GM23338 (cell line): ENCODE measurements at regions not wholly inside any gene's neighbourhood (a gene's known extent, or its start where the extent isn't known, plus 50 kb on each side); places are given as distances from the start of the nearest gene placed in this dataset.

Experiments
- ATAC-seq: fragments of 200-7000 bp; cut with Tn5 transposase; 3 replicates; pipeline ENCODE4 v1.9.1; 2020
- DNase-seq: peaks from one replicate; pipeline ENCODE4 v3.0.0-alpha.2; 2015; ENCODE audit warnings: low spot score
- H2AFZ ChIP-seq: fragments of 200-600 bp; sonication (generic); 2 replicates; pipeline ENCODE4 v1.8.0; 2016; ENCODE audit warnings: antibody characterized with exemption, mild to moderate bottlenecking, moderate library complexity
- H3F3A ChIP-seq: fragments of 200-600 bp; sonication (generic); replicated peaks from 2 replicates; pipeline ENCODE4 v1.8.0; 2017; ENCODE audit warnings: antibody characterized with exemption, mixed run types, low read depth
- H3K27ac ChIP-seq: fragments of 200-600 bp; sonication (generic); 2 replicates; pipeline ENCODE4 v1.6.1; 2016; ENCODE audit warnings: low read depth
- H3K27me3 ChIP-seq: fragments of 200-600 bp; sonication (generic); 2 replicates; pipeline ENCODE4 v1.8.0; 2016; ENCODE audit warnings: mild to moderate bottlenecking, mixed run types, moderate library complexity; ENCODE audit not compliant: insufficient read depth
- H3K36me3 ChIP-seq: fragments of 200-600 bp; sonication (generic); 2 replicates; pipeline ENCODE4 v1.8.0; 2016; ENCODE audit warnings: mild to moderate bottlenecking; ENCODE audit not compliant: insufficient read depth
- H3K4me1 ChIP-seq: fragments of 200-600 bp; sonication (generic); 2 replicates; pipeline ENCODE4 v1.8.0; 2016; ENCODE audit warnings: mild to moderate bottlenecking, moderate library complexity; ENCODE audit not compliant: insufficient read depth
- H3K4me2 ChIP-seq: fragments of 200-600 bp; sonication (generic); 2 replicates; pipeline ENCODE4 v1.7.1; 2017; ENCODE audit warnings: mixed run types
- H3K4me3 ChIP-seq: fragments of 200-600 bp; sonication (generic); 2 replicates; pipeline ENCODE4 v1.6.1; 2016; ENCODE audit warnings: mixed run types
- H3K79me2 ChIP-seq: fragments of 200-600 bp; sonication (generic); replicated peaks from 2 replicates; pipeline ENCODE4 v1.8.0; 2017; ENCODE audit warnings: mild to moderate bottlenecking; ENCODE audit not compliant: insufficient read depth
- H3K9me2 ChIP-seq: fragments of 200-600 bp; sonication (generic); 2 replicates; pipeline ENCODE4 v1.8.0; 2017; ENCODE audit not compliant: insufficient read depth
- H4K20me1 ChIP-seq: fragments of 200-600 bp; sonication (generic); replicated peaks from 2 replicates; pipeline ENCODE4 v1.8.0; 2017; ENCODE audit warnings: mild to moderate bottlenecking; ENCODE audit not compliant: insufficient read depth
- H3K27ac Mint-ChIP-seq: 2 replicates; pipeline ENCODE4 v1.8.0; 2020; ENCODE audit warnings: inconsistent platforms, mild to moderate bottlenecking, moderate library complexity, mixed read lengths
- H3K27me3 Mint-ChIP-seq: 3 replicates; pipeline ENCODE4 v1.8.0; 2022; ENCODE audit warnings: low read depth, mild to moderate bottlenecking, moderate library complexity, mixed read lengths, inconsistent platforms; ENCODE audit not compliant: insufficient read depth, poor library complexity
- H3K36me3 Mint-ChIP-seq: 3 replicates; pipeline ENCODE4 v1.8.0; 2021; ENCODE audit warnings: low read depth, mild to moderate bottlenecking, inconsistent platforms, moderate library complexity, mixed read lengths
- H3K4me1 Mint-ChIP-seq: 3 replicates; pipeline ENCODE4 v1.8.0; 2020; ENCODE audit warnings: mild to moderate bottlenecking, inconsistent platforms, mixed read lengths
- H3K4me3 Mint-ChIP-seq: 3 replicates; pipeline ENCODE4 v1.8.0; 2021; ENCODE audit warnings: moderate library complexity, mild to moderate bottlenecking, inconsistent platforms, mixed read lengths
- H3K9me3 Mint-ChIP-seq: 3 replicates; pipeline ENCODE4 v1.8.0; 2020; ENCODE audit warnings: moderate library complexity, mild to moderate bottlenecking, inconsistent platforms, mixed read lengths
- CREB1 ChIP-seq: fragments of 250-450 bp; sonication (Bioruptor Pico); IDR thresholded peaks from 2 replicates; pipeline ENCODE4 v1.5.0; 2020; ENCODE audit warnings: low read depth, mild to moderate bottlenecking, moderate library complexity
- ETS1 ChIP-seq: IDR thresholded peaks from 2 replicates; pipeline ENCODE4 v1.6.1; 2016; ENCODE audit warnings: antibody characterized with exemption
- EZH2 ChIP-seq: fragments of 200-600 bp; sonication (generic); IDR thresholded peaks from one replicate; pipeline ENCODE4 v1.8.0; 2017; ENCODE audit warnings: antibody characterized with exemption, mild to moderate bottlenecking, low read depth; ENCODE audit not compliant: unreplicated experiment
- EZH2phosphoT487 ChIP-seq: fragments of 200-600 bp; sonication (generic); IDR thresholded peaks from one replicate; pipeline ENCODE4 v1.8.1; 2018; ENCODE audit warnings: antibody characterized with exemption; ENCODE audit not compliant: unreplicated experiment
- JUNB ChIP-seq: IDR thresholded peaks from one replicate; pipeline ENCODE4 v1.6.1; 2016; ENCODE audit warnings: antibody characterized with exemption; ENCODE audit not compliant: unreplicated experiment
- NANOG ChIP-seq: IDR thresholded peaks from 2 replicates; pipeline ENCODE4 v1.6.1; 2016; ENCODE audit warnings: antibody characterized with exemption, borderline replicate concordance
- POLR2AphosphoS5 ChIP-seq: IDR thresholded peaks from 2 replicates; pipeline ENCODE4 v1.6.1; 2016; ENCODE audit warnings: antibody characterized with exemption, low read depth
- STAT1 ChIP-seq: IDR thresholded peaks from one replicate; pipeline ENCODE4 v1.6.1; 2016; ENCODE audit warnings: antibody characterized with exemption; ENCODE audit not compliant: unreplicated experiment
- ZNF331 ChIP-seq: fragments of 250-450 bp; sonication (Bioruptor Pico); IDR thresholded peaks from 2 replicates; pipeline ENCODE4 v1.5.0; 2020; ENCODE audit warnings: low read depth, mild to moderate bottlenecking, moderate library complexity
- ZNF462 ChIP-seq: fragments of 250-450 bp; sonication (Bioruptor Pico); IDR thresholded peaks from 2 replicates; pipeline ENCODE4 v1.5.0; 2020; ENCODE audit warnings: mild to moderate bottlenecking, moderate library complexity
- TF ChIP-seq, protein P1 (sequence below): IDR thresholded peaks from one replicate; pipeline ENCODE4 v1.6.1; 2018; ENCODE audit warnings: antibody characterized with exemption; ENCODE audit not compliant: unreplicated experiment

GRCh38 chr1:10912441-10912840 lies 100.0 kb upstream of the TARDBP start:
- 0 out of 2 replicates have a peak, but pooled peaks cover 2% of the 10 kb centered on the region for H3F3A ChIP-seq
- H3K27ac ChIP-seq, result no peak overlapping the region
- TF ChIP-seq CREB1 (CRISPR knock-in tag) (no peak), ZNF331 (CRISPR knock-in tag) (no peak), EZH2 (no peak), POLR2AphosphoS5 (no peak), EZH2phosphoT487 (no peak)
- peaks cover 10% of the 10 kb centered on the region for H3K4me1 ChIP-seq
- no peaks in the 10 kb centered on the region for H3K79me2 ChIP-seq
- H3K4me3 ChIP-seq, result no peak overlapping the region
- DNase-seq (no peak), ATAC-seq (no peak)
- no peaks in the 10 kb centered on the region for H4K20me1 ChIP-seq
- no peaks in the 10 kb centered on the region for H3K9me3 Mint-ChIP-seq
- H3K27ac Mint-ChIP-seq, result no peak overlapping the region
- H3K4me3 Mint-ChIP-seq, result no peak overlapping the region
- no peak overlapping the region for H2AFZ ChIP-seq
- H3K36me3 Mint-ChIP-seq, result no peaks in the 10 kb centered on the region
- no peaks in the 10 kb centered on the region for H3K9me2 ChIP-seq
- no peaks in the 10 kb centered on the region for H3K36me3 ChIP-seq
- no peaks in the 10 kb centered on the region for H3K27me3 ChIP-seq
- H3K4me2 ChIP-seq, result no peak overlapping the region
- peaks cover 9% of the 10 kb centered on the region for H3K27me3 Mint-ChIP-seq
- peaks cover 24% of the 10 kb centered on the region for H3K4me1 Mint-ChIP-seq

DNA sequence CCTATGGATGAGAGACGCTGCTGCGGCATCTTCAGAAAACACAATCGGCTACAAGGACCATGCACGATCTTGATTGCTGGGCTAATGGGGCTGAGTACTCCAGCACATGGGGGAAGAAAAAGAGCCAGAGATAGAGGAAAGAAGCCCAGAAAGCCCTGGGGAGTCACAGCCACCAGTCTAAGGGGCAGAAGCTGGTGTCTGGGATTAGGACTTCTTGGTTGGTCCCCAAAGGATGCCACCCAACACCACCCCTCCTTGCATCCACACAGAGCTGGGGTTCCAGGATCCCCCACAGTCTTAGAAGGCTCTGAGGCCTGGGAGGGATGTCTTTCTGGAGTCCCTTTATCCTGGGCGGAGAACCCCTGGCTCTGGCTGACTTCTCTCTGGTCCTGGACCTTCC lies 98.4 kb upstream of the TARDBP start:
- no peak overlapping the region for H3K27ac ChIP-seq
- H3K79me2 ChIP-seq, result no peaks in the 10 kb centered on the region
- H3F3A ChIP-seq, result no peaks in the 10 kb centered on the region
- H3K4me3 ChIP-seq, result no peak overlapping the region
- ATAC-seq, result no peak
- peaks cover 3% of the 10 kb centered on the region; the same call in 1 of the 2 replicates for H3K4me1 ChIP-seq
- Mint-ChIP-seq H3K27me3 (peaks cover 7% of the 10 kb centered on the region), H3K4me1 (peaks cover 11% of the 10 kb centered on the region), H3K36me3 (no peaks in the 10 kb centered on the region), H3K27ac (no peak overlapping the region), H3K9me3 (no peaks in the 10 kb centered on the region), H3K4me3 (no peak overlapping the region)
- no peaks in the 10 kb centered on the region for H3K27me3 ChIP-seq
- H4K20me1 ChIP-seq, result no peaks in the 10 kb centered on the region
- no peak overlapping the region for H3K4me2 ChIP-seq
- H3K9me2 ChIP-seq, result no peaks in the 10 kb centered on the region
- no peak overlapping the region for H2AFZ ChIP-seq
- DNase-seq, result no peak
- H3K36me3 ChIP-seq, result no peaks in the 10 kb centered on the region
- no peak for TF ChIP-seq ETS1
- TF ChIP-seq ZNF462 (CRISPR knock-in tag), result no peak
- no peak for TF ChIP-seq NANOG
- no peak for TF ChIP-seq STAT1
- no peak for TF ChIP-seq CREB1 (CRISPR knock-in tag)
- TF ChIP-seq EZH2phosphoT487, result no peak
- TF ChIP-seq, protein P1, sequence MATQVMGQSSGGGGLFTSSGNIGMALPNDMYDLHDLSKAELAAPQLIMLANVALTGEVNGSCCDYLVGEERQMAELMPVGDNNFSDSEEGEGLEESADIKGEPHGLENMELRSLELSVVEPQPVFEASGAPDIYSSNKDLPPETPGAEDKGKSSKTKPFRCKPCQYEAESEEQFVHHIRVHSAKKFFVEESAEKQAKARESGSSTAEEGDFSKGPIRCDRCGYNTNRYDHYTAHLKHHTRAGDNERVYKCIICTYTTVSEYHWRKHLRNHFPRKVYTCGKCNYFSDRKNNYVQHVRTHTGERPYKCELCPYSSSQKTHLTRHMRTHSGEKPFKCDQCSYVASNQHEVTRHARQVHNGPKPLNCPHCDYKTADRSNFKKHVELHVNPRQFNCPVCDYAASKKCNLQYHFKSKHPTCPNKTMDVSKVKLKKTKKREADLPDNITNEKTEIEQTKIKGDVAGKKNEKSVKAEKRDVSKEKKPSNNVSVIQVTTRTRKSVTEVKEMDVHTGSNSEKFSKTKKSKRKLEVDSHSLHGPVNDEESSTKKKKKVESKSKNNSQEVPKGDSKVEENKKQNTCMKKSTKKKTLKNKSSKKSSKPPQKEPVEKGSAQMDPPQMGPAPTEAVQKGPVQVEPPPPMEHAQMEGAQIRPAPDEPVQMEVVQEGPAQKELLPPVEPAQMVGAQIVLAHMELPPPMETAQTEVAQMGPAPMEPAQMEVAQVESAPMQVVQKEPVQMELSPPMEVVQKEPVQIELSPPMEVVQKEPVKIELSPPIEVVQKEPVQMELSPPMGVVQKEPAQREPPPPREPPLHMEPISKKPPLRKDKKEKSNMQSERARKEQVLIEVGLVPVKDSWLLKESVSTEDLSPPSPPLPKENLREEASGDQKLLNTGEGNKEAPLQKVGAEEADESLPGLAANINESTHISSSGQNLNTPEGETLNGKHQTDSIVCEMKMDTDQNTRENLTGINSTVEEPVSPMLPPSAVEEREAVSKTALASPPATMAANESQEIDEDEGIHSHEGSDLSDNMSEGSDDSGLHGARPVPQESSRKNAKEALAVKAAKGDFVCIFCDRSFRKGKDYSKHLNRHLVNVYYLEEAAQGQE, result no peak
- no peak for TF ChIP-seq POLR2AphosphoS5
- no peak for TF ChIP-seq JUNB
